ENCODE measurements at regions not wholly inside any gene's neighbourhood (a gene's known extent, or its start where the extent isn't known, plus 50 kb on each side); places are given as distances from the start of the nearest gene placed in this dataset.

DNA sequence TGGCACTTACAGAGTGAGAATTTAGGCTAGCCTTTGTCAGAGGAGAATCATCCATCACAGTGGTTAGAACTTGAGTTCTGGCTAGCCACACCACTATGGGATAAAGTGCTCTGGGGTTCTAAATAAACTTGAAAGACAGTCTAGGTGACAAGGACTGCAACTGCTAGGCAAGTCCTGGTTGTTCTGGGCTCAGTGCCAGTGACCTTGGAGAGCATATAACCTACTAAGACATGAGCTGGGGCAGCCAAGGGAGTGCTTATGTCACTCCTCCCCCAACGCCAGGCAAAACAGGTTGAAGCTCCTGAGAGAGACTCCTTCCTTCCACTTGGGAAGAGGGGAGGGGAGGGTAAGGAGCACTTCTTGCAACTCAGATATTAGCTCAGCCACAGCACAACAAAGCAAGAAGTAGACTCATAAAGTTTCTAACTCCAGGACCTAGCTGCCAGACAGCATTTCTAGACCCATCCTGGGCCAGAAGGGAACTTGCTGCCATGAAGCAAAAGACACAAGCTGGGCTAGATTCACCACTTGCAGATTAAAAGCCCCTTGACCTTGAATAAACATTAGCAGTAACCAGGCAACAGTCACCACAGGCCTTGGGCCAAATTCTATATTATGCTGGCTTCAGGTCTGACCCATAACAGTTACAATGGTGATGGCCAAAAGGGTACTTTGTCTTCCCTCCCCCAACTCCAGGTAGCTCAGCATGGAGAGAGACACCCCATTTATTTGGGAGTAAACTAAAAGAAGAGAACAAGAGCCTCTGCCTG, 963.7 kb downstream of the PLOD2 start:
- TF ChIP-seq CTCF (IDR thresholded peaks at IDR 0.05; ENCODE audit: extremely low read depth, low read depth, low read length): no peak
- Histone ChIP-seq H3K79me2 (ENCODE audit: insufficient read depth, low read length) (no peaks in the 10 kb centered on the region), H4K20me1 (ENCODE audit: insufficient read depth, low read length) (no peaks in the 10 kb centered on the region), H2AFZ (ENCODE audit: low read length) (no peak overlapping the region), H3K9me3 (ENCODE audit: low read depth, low read length) (no peaks in the 10 kb centered on the region), H3K4me2 (ENCODE audit: insufficient read depth, low read length) (no peak overlapping the region), H3K27ac (ENCODE audit: low read depth, low read length) (no peak overlapping the region), H3K4me3 (ENCODE audit: insufficient read depth, low read length) (no peak overlapping the region), H3K36me3 (ENCODE audit: insufficient read depth, low read length) (no peaks in the 10 kb centered on the region), H3K4me1 (ENCODE audit: insufficient read depth, low read length) (no peaks in the 10 kb centered on the region), H3K27me3 (ENCODE audit: insufficient read depth, low read length) (no peaks in the 10 kb centered on the region)
- no peak for DNase-seq (ENCODE audit: insufficient read length, low spot score, missing footprints)

DNA sequence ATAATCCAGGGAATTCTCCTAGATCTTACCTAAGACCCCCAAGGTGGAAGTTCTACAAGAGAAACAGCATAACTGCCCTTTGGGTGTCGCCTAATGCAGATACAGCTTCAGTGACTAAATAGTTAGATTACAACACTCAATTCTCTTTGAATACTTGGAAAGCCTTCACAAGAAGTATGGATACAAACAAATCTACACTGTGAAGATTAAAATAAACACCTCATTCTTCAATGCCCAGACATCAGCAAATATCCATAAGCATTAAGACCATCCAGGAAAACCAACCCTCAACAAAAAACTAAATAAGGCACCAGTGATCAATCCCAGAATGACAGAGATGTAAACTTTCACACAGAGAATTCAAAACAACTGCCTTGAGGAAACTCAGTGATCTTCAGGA, 963.2 kb downstream of the PLOD2 start:
- no peaks in the 10 kb centered on the region for H3K27me3 ChIP-seq (ENCODE audit: insufficient read depth, low read length)
- H4K20me1 ChIP-seq (ENCODE audit: insufficient read depth, low read length): no peaks in the 10 kb centered on the region
- H3K27ac ChIP-seq (ENCODE audit: low read depth, low read length): no peak overlapping the region
- H3K9me3 ChIP-seq (ENCODE audit: low read depth, low read length): no peaks in the 10 kb centered on the region
- no peak overlapping the region for H2AFZ ChIP-seq (ENCODE audit: low read length)
- no peak for TF ChIP-seq CTCF (IDR thresholded peaks at IDR 0.05; ENCODE audit: extremely low read depth, low read depth, low read length)
- H3K36me3 ChIP-seq (ENCODE audit: insufficient read depth, low read length): no peaks in the 10 kb centered on the region
- no peaks in the 10 kb centered on the region for H3K4me1 ChIP-seq (ENCODE audit: insufficient read depth, low read length)
- H3K4me2 ChIP-seq (ENCODE audit: insufficient read depth, low read length): no peak overlapping the region
- H3K79me2 ChIP-seq (ENCODE audit: insufficient read depth, low read length): no peaks in the 10 kb centered on the region
- no peak for DNase-seq (ENCODE audit: insufficient read length, low spot score, missing footprints)
- H3K4me3 ChIP-seq (ENCODE audit: insufficient read depth, low read length): no peak overlapping the region

GRCh38 chr3:145209561-145209960, 951.4 kb downstream of the PLOD2 start:
- Histone ChIP-seq H2AFZ (ENCODE audit: low read length) (no peak overlapping the region), H3K9me3 (ENCODE audit: low read depth, low read length) (peaks cover 2% of the 10 kb centered on the region), H3K27me3 (ENCODE audit: insufficient read depth, low read length) (no peaks in the 10 kb centered on the region), H4K20me1 (ENCODE audit: insufficient read depth, low read length) (no peaks in the 10 kb centered on the region), H3K36me3 (ENCODE audit: insufficient read depth, low read length) (no peaks in the 10 kb centered on the region), H3K4me1 (ENCODE audit: insufficient read depth, low read length) (no peaks in the 10 kb centered on the region), H3K4me3 (ENCODE audit: insufficient read depth, low read length) (no peak overlapping the region), H3K27ac (ENCODE audit: low read depth, low read length) (no peak overlapping the region), H3K4me2 (ENCODE audit: insufficient read depth, low read length) (no peak overlapping the region), H3K79me2 (ENCODE audit: insufficient read depth, low read length) (no peaks in the 10 kb centered on the region)
- DNase-seq (ENCODE audit: insufficient read length, low spot score, missing footprints): no peak
- TF ChIP-seq CTCF (IDR thresholded peaks at IDR 0.05; ENCODE audit: extremely low read depth, low read depth, low read length): no peak

DNA sequence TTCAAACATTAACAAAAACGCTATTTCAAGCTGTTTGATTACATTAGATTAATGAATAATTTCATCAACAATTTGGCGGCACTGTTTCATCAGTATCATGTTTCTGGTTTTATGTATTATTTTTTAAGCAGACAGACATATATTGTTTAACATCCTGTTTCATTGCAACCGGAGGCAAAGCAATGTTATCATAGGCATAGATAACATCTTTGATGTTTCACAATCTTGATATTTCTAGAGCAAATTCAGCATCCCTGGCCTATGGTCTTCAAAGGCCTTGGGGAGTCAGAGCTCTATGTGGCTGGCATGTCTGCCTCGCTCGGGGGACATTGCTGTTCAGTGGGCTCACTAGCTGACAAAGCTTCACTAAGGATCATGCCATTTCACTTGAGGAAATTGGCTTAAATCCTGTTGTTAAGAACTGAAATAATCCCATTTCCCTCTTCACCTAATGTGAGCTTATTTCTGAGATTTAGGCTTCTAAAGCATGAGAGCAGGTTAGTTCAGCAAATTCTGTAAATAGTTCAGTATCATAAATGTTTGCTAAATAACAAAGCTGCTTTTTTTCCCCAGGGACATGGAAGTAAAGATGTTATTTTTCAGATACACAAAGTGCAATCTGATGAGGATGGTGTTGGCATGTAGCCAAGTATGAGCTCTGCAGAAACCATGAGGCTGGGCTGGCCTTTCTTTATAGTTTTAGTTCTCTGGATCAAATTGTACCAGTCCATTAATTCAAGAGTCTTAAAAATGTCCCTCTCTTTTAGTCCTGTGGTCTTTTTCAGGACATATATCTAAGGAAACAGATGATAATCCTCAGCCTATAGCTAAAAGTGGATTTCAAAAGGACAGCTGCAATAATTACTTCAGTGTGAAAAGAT, 941.4 kb downstream of the PLOD2 start:
- no peaks in the 10 kb centered on the region for H3K36me3 ChIP-seq (ENCODE audit: insufficient read depth, low read length)
- H2AFZ ChIP-seq (ENCODE audit: low read length): no peak overlapping the region
- H4K20me1 ChIP-seq (ENCODE audit: insufficient read depth, low read length): no peaks in the 10 kb centered on the region
- no peak for TF ChIP-seq CTCF (IDR thresholded peaks at IDR 0.05; ENCODE audit: extremely low read depth, low read depth, low read length)
- H3K27ac ChIP-seq (ENCODE audit: low read depth, low read length): no peak overlapping the region
- no peaks in the 10 kb centered on the region for H3K4me1 ChIP-seq (ENCODE audit: insufficient read depth, low read length)
- no peaks in the 10 kb centered on the region for H3K79me2 ChIP-seq (ENCODE audit: insufficient read depth, low read length)
- no peak for DNase-seq (ENCODE audit: insufficient read length, low spot score, missing footprints)
- H3K4me3 ChIP-seq (ENCODE audit: insufficient read depth, low read length): no peak overlapping the region
- H3K9me3 ChIP-seq (ENCODE audit: low read depth, low read length): no peaks in the 10 kb centered on the region
- no peaks in the 10 kb centered on the region for H3K27me3 ChIP-seq (ENCODE audit: insufficient read depth, low read length)
- no peak overlapping the region for H3K4me2 ChIP-seq (ENCODE audit: insufficient read depth, low read length)

Data from osteoblast (primary cell).